Esophagus muscularis mucosa (tissue), 4 donors: ENCODE measurements at regions not wholly inside any gene's neighbourhood (a gene's known extent, or its start where the extent isn't known, plus 50 kb on each side); places are given as distances from the start of the nearest gene placed in this dataset.

Experiments used
- EP300 ChIP-seq: sonication (generic); formaldehyde crosslinking; IDR thresholded peaks from one replicate; pipeline ENCODE4 v1.6.1; 2017; ENCODE audit warnings: antibody characterized with exemption
- POLR2A ChIP-seq: fragments of 450-650 bp; IDR thresholded peaks from one replicate; pipeline ENCODE4 v1.6.1; 2017; ENCODE audit warnings: antibody characterized with exemption, moderate library complexity, mild to moderate bottlenecking, low read depth
- POLR2AphosphoS5 ChIP-seq, 2 donors: sonication (generic); formaldehyde crosslinking; IDR thresholded peaks; one replicate each; pipeline ENCODE4 v1.6.1; 2017; ENCODE audit warnings: antibody characterized with exemption in 2 of 2
- TF ChIP-seq, protein P1 (sequence below), 3 experiments: fragments of 200-600 bp in 2 of 3; fragments of 450-650 bp in 1 of 3; sonication (generic) in 2 of 3; IDR thresholded peaks; one replicate each; pipeline ENCODE4 v1.5.1; 2017 to 2019; ENCODE audit warnings: antibody characterized with exemption in 3 of 3, mild to moderate bottlenecking in 2 of 3, moderate library complexity in 1 of 3

DNA sequence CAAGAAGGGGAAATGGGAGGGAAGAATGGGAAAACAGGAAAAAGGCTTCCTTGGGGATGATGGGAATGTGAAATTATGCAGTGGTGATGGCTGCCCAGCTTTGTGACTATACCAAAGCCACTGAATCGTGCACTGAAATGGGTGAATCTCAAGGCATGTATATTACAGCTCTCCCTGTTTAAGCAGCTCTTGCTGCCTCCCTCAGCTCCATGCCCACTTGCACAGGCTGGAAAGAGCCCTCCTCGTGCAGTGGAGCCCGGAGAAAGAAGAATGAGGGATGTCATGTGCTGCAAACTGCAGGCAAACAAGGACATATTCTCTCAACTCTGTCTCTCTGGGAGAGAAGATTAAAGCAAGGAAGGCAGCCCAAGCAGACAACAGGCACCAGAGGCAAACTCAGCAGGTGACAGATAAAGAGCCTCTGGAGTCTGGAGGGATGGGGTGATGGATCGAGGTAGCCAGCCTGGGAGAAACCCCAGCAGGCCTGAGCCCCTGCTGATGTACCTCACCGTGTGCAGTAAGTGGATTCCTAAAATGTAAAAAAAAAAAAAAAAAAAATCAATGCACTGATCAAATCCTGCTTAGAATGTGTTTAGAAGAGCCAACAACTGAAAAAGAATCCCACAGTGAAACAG, 62.4 kb upstream of the SLC66A3 start:
- TF ChIP-seq POLR2AphosphoS5 (IDR thresholded peaks at IDR 0.05) (no peak), POLR2A (no peak), EP300 (no peak)
- TF ChIP-seq, protein P1, sequence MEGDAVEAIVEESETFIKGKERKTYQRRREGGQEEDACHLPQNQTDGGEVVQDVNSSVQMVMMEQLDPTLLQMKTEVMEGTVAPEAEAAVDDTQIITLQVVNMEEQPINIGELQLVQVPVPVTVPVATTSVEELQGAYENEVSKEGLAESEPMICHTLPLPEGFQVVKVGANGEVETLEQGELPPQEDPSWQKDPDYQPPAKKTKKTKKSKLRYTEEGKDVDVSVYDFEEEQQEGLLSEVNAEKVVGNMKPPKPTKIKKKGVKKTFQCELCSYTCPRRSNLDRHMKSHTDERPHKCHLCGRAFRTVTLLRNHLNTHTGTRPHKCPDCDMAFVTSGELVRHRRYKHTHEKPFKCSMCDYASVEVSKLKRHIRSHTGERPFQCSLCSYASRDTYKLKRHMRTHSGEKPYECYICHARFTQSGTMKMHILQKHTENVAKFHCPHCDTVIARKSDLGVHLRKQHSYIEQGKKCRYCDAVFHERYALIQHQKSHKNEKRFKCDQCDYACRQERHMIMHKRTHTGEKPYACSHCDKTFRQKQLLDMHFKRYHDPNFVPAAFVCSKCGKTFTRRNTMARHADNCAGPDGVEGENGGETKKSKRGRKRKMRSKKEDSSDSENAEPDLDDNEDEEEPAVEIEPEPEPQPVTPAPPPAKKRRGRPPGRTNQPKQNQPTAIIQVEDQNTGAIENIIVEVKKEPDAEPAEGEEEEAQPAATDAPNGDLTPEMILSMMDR (IDR thresholded peaks at IDR 0.05), result no peak
